GM12875 (cell line): ENCODE measurements at regions not wholly inside any gene's neighbourhood (a gene's known extent, or its start where the extent isn't known, plus 50 kb on each side); places are given as distances from the start of the nearest gene placed in this dataset.

Experiments
- H3K4me3 ChIP-seq: one replicate; pipeline ENCODE4 v1.5.1; 2011; ENCODE audit warnings: low read depth, low read length, control low read depth
- CTCF ChIP-seq: IDR thresholded peaks from 2 replicates; pipeline ENCODE4 v1.5.1; 2011; ENCODE audit warnings: low read depth, mild to moderate bottlenecking, control low read depth, inconsistent platforms, low read length, moderate library complexity, borderline replicate concordance; ENCODE audit not compliant: insufficient read depth

- no peak for TF ChIP-seq CTCF
Measured at GRCh38 chr1:38381256-38381655, 334.7 kb upstream of the POU3F1 start.

GRCh38 chr1:38376577-38376976 is 330.0 kb upstream of the POU3F1 start:
- H3K4me3 ChIP-seq: no peak overlapping the region
- no peak for TF ChIP-seq CTCF

More at GRCh38 chr1:38381256-38381655, 334.7 kb upstream of the POU3F1 start:
- H3K4me3 ChIP-seq: no peak overlapping the region

DNA sequence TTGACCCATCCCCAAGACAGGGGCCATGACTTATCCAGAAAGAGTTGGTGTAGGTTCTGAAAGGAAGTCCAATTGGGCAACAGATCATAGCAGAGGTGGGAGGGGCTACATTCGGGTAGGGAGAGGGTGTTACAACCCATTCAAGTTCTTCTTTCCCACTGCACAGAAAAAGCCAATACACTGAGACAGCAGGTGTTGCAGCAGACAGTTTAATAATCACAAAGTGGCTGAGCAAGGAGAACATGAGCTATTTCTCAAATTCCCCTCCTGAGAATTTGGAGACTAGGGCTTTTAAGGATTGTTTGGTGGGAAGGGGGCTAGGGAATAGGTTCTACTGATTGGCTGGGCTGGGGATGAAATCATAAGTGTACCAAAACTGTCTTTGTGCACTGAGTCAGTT is 328.4 kb upstream of the POU3F1 start:
- H3K4me3 ChIP-seq: no peak overlapping the region
- TF ChIP-seq CTCF: no peak

- H3K4me3 ChIP-seq: no peak overlapping the region
- TF ChIP-seq CTCF: no peak
Measured at GRCh38 chr1:38371505-38371844, 324.9 kb upstream of the POU3F1 start.

GRCh38 chr1:38370716-38371504 is 324.3 kb upstream of the POU3F1 start:
- TF ChIP-seq CTCF: no peak
- no peak overlapping the region for H3K4me3 ChIP-seq

DNA sequence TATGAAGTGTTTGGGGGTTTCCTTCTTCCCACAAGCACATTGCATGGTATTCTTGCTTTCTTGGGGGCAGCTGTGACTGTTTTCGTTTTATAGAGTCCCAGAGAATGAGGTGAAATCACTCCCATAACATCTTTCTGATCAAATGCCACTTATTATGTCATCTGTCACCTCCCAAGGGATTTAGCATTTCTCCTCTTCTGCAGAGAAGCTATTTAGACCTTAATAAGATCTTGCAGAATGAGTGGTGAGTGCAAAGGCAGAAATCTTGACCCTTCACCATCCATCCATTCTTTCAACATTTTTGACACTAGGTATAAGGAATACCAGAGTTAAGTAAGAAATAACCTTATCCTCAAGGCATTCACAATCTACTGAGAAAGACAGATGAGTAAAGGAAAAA is 318.6 kb upstream of the POU3F1 start:
- H3K4me3 ChIP-seq: no peak overlapping the region
- no peak for TF ChIP-seq CTCF

DNA sequence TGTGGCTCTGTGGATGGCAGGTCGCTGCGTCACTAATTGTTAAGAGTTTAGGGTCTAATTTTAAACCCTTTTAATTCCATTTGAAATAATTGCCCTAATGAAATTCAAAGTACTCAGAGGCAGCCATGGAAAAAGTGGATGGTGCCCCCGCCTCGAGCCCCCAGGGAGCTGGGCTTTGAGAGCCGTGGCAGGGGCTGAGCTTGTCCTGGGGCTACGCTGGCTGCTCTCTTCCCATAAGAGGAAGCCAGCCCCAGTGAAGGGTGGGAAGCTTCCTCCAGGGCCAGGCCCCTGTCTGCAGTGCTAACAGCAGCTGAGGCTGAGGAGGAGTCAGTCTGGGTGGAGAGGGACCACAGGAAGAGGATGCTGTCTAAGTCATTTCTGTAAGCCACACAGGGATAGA is 315.0 kb upstream of the POU3F1 start:
- TF ChIP-seq CTCF: no peak
- no peak overlapping the region for H3K4me3 ChIP-seq
